Ovary (tissue), 7 donors: ENCODE measurements at regions not wholly inside any gene's neighbourhood (a gene's known extent, or its start where the extent isn't known, plus 50 kb on each side); places are given as distances from the start of the nearest gene placed in this dataset.

ENCODE experiments used
- DNase-seq, 5 donors: peaks; one replicate each; pipeline ENCODE4 v3.0.0-alpha.2; 2019 to 2020
- H3K27ac ChIP-seq, 2 donors: fragments of 200-600 bp; one replicate each; pipeline versions ENCODE4 v1.5.1 to v1.8.0; 2019 to 2022
- H3K27me3 ChIP-seq: fragments of 200-600 bp; one replicate; pipeline ENCODE4 v1.8.0; 2022
- H3K36me3 ChIP-seq: fragments of 200-600 bp; sonication (generic); one replicate; pipeline ENCODE4 v1.5.1; 2019
- H3K4me1 ChIP-seq: one replicate; pipeline ENCODE4 v1.8.1; 2013; ENCODE audit warnings: mild to moderate bottlenecking, moderate library complexity; ENCODE audit not compliant: insufficient read depth
- H3K4me3 ChIP-seq: fragments of 200-600 bp; sonication (generic); one replicate; pipeline ENCODE4 v1.5.1; 2017
- H3K9me3 ChIP-seq, 2 donors: fragments of 200-600 bp in 1 of 2; sonication (generic) in 1 of 2; one replicate each; pipeline versions ENCODE4 v1.5.1 to v1.8.1; 2013 to 2019; ENCODE audit warnings: mild to moderate bottlenecking in 1 of 2, moderate library complexity in 1 of 2
- CTCF ChIP-seq, 3 donors: fragments of 450-650 bp in 2 of 3; fragments of 200-600 bp in 1 of 3; IDR thresholded peaks; one replicate each; pipeline versions ENCODE4 v1.5.1 to v1.8.0; 2016 to 2022; ENCODE audit warnings: antibody characterized with exemption in 3 of 3, mild to moderate bottlenecking in 1 of 3
- EP300 ChIP-seq: sonication (generic); formaldehyde crosslinking; IDR thresholded peaks from one replicate; pipeline ENCODE4 v1.6.1; 2017; ENCODE audit warnings: antibody characterized with exemption
- POLR2A ChIP-seq: fragments of 450-650 bp; IDR thresholded peaks from one replicate; pipeline ENCODE4 v1.6.1; 2017; ENCODE audit warnings: antibody characterized with exemption, mild to moderate bottlenecking, moderate library complexity
- WGBS, 3 donors: extraction: QIAGEN DNeasy Blood & Tissue Kit in 1 of 3; methylation state at CpG; one replicate each; pipeline versions ENCODE4 v1.1.5 to v1.1.7; 2013 to 2017; 5-methylcytosine and 5-hydroxymethylcytosine counted together
- intact Hi-C, 4 donors: fragments of 100-400 bp; cut with DNase I; formaldehyde crosslinking; loops; one replicate each; pipeline versions ENCODE4 v1.11.0 to v1.15.1; 2022 to 2023
- donor health status: DM: no; HTN: no; CAD: no; lungs with moderate emphysema.
- donor health status: DM: no; HTN: no; CAD: no.
- donor health status: Bipolar disorder and iron deficiency.
- donor health status: DM: no; HTN: no; CAD: no.
- donor health status: DM: yes; HTN: yes; CAD: no.

GRCh38 chr7:3134745-3135144, 91.1 kb upstream of the CARD11 start:
- H3K36me3 ChIP-seq, result no peaks in the 10 kb centered on the region
- H3K27me3 ChIP-seq, result no peaks in the 10 kb centered on the region
- 70 to 74% (median 72%) methylated on average over 6 of the region's 6 CpGs for WGBS, 3 donors
- intact Hi-C loops, result no loop called here
- H3K9me3 ChIP-seq, result peaks cover 0 to 4% of the 10 kb centered on the region in 2 donors
- no peak overlapping the region for H3K27ac ChIP-seq
- H3K4me1 ChIP-seq, result no peaks in the 10 kb centered on the region
- H3K4me3 ChIP-seq, result no peak overlapping the region
- TF ChIP-seq CTCF (IDR thresholded peaks at IDR 0.05) (no peak), EP300 (no peak), POLR2A (no peak)
- DNase-seq, result no peak

- no peak for DNase-seq
Observed at GRCh38 chr7:3135626-3136025, 92.0 kb upstream of the CARD11 start.

GRCh38 chr7:3138206-3138605, 94.5 kb upstream of the CARD11 start:
- no peak overlapping the region for H3K27ac ChIP-seq
- H3K4me3 ChIP-seq, result no peak overlapping the region
- no peak for DNase-seq
- no peaks in the 10 kb centered on the region for H3K4me1 ChIP-seq
- peaks cover 0 to 4% of the 10 kb centered on the region in 2 donors for H3K9me3 ChIP-seq
- no peaks in the 10 kb centered on the region for H3K27me3 ChIP-seq
- H3K36me3 ChIP-seq, result no peaks in the 10 kb centered on the region
- TF ChIP-seq EP300 (no peak), CTCF (IDR thresholded peaks at IDR 0.05) (no peak), POLR2A (no peak)
- intact Hi-C loops, result no loop called here
- 91 to 95% (median 91%) methylated on average over 6 of the region's 6 CpGs for WGBS, 3 donors

More at GRCh38 chr7:3135626-3136025, 92.0 kb upstream of the CARD11 start:
- Histone ChIP-seq H3K4me1 (no peaks in the 10 kb centered on the region), H3K36me3 (no peaks in the 10 kb centered on the region), H3K9me3 (peaks cover 0 to 4% of the 10 kb centered on the region in 2 donors), H3K27ac (no peak overlapping the region), H3K4me3 (no peak overlapping the region), H3K27me3 (no peaks in the 10 kb centered on the region)
- intact Hi-C loops, result no loop called here
- WGBS, 3 donors, result 57 to 65% (median 64%) methylated on average over 6 of the region's 6 CpGs
- no peak for TF ChIP-seq CTCF (IDR thresholded peaks at IDR 0.05)
- no peak for TF ChIP-seq POLR2A
- TF ChIP-seq EP300, result no peak

GRCh38 chr7:3138997-3139396, 95.3 kb upstream of the CARD11 start:
- H3K4me1 ChIP-seq, result no peaks in the 10 kb centered on the region
- no peak overlapping the region for H3K4me3 ChIP-seq
- no peaks in the 10 kb centered on the region for H3K36me3 ChIP-seq
- H3K9me3 ChIP-seq, result peaks cover 0 to 4% of the 10 kb centered on the region in 2 donors
- TF ChIP-seq CTCF (IDR thresholded peaks at IDR 0.05), result no peak
- no peak for TF ChIP-seq EP300
- no peak for TF ChIP-seq POLR2A
- WGBS, 3 donors, result 64 to 71% (median 67%) methylated on average over 6 of the region's 6 CpGs
- DNase-seq, result no peak
- no peaks in the 10 kb centered on the region for H3K27me3 ChIP-seq
- H3K27ac ChIP-seq, result no peak overlapping the region
- intact Hi-C loops, result no loop called here

DNA sequence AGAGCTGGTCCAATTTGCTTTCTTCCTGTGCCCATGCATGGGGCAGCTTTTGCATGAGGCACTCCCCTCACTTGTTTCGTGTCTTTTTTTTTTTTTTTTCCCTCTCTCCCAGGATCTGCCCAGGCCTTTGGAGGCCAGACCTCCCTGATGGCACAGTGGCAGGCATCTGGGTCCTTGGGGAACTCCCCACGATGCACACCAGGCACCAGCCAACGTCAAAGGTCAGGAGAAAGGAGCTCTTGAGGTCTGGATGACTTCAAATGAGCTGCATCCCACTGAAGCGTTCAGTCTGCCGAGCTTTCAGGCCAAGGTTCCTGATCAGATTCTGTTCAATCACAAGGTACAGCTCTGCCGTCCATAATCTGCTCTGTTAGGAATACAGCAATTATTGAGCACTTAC, 97.2 kb upstream of the CARD11 start:
- no peak overlapping the region for H3K27ac ChIP-seq
- H3K36me3 ChIP-seq, result no peaks in the 10 kb centered on the region
- intact Hi-C loops, result no loop called here
- H3K27me3 ChIP-seq, result no peaks in the 10 kb centered on the region
- no peak overlapping the region for H3K4me3 ChIP-seq
- WGBS, 3 donors, result 50 to 61% (median 60%) methylated on average over 6 of the region's 6 CpGs
- H3K9me3 ChIP-seq, result peaks cover 0 to 4% of the 10 kb centered on the region in 2 donors
- H3K4me1 ChIP-seq, result no peaks in the 10 kb centered on the region
- DNase-seq, result no peak
- no peak for TF ChIP-seq CTCF (IDR thresholded peaks at IDR 0.05)
- TF ChIP-seq POLR2A, result no peak
- no peak for TF ChIP-seq EP300
